K562 (cell line): ENCODE measurements at regions not wholly inside any gene's neighbourhood (a gene's known extent, or its start where the extent isn't known, plus 50 kb on each side); places are given as distances from the start of the nearest gene placed in this dataset.

Source experiments
- ATAC-seq: fragments of 200-7000 bp; cut with Tn5 transposase; 3 replicates; pipeline ENCODE4 v1.9.1; 2020; ENCODE audit warnings: moderate library complexity
- BruUV-seq: library from RNA; stranded (reverse); fragments of 400-500 nt; replicated peaks from 2 replicates; lab custom pipeline; 2021; lab: Mats Ljungman, UMichigan
- CTCF ChIA-PET: fragments of 300-600 bp; formaldehyde crosslinking; extraction: SDS; loops from one replicate; lab custom pipeline; 2021; ENCODE audit warnings: low intra/inter-chr PET ratio; lab: Yijun Ruan, JAX
- POLR2A ChIA-PET: fragments of 300-600, 350-650 bp; sonication (Branson Sonifier 250); formaldehyde crosslinking; extraction: SDS; loops from one replicate; lab custom pipeline; 2021; ENCODE audit warnings: antibody characterized with exemption, inconsistent platforms; lab: Yijun Ruan, JAX
- DNase-seq, 4 experiments: peaks; one replicate each; pipeline versions ENCODE4 v3.0.0 to v3.0.0-alpha.2; 2011 to 2018; ENCODE audit warnings: low spot score in 3 of 4, mixed read lengths in 3 of 4; ENCODE audit errors: extremely low read depth in 1 of 4
- FAIRE-seq: peaks from 2 replicates; lab custom pipeline; 2011; peaks lifted over from hg19 to GRCh38; lab: Jason Lieb, UNC
- H2AFZ ChIP-seq: 2 replicates; pipeline ENCODE4 v1.6.0; 2011; ENCODE audit warnings: low read depth, low read length, control low read depth, inconsistent platforms
- H3K27ac ChIP-seq: fragments of 200-600 bp; 3 replicates; pipeline ENCODE4 v1.8.0; 2011; ENCODE audit warnings: low read depth, mild to moderate bottlenecking, control low read depth, inconsistent platforms, low read length, moderate library complexity, mixed read lengths; ENCODE audit errors: extremely low read depth
- H3K27me3 ChIP-seq, 2 experiments: fragments of 300-600 bp in 1 of 2; 2 replicates in 1 of 2; 3 replicates in 1 of 2; pipeline versions ENCODE4 v1.6.0 to v1.8.0; 2011; ENCODE audit warnings: inconsistent platforms in 2 of 2, low read length in 2 of 2, mild to moderate bottlenecking in 1 of 2, mixed read lengths in 1 of 2, moderate library complexity in 1 of 2; ENCODE audit not compliant: control insufficient read depth in 2 of 2, insufficient read depth in 2 of 2
- H3K36me3 ChIP-seq: fragments of 300-600 bp; 3 replicates; pipeline ENCODE4 v1.8.0; 2011; ENCODE audit warnings: mild to moderate bottlenecking, low read length, inconsistent platforms; ENCODE audit not compliant: control insufficient read depth, insufficient read depth
- H3K4me1 ChIP-seq, 2 experiments: fragments of 200-600 bp in 1 of 2; replicated peaks in 1 of 2; 2 replicates in 1 of 2; 3 replicates in 1 of 2; pipeline versions ENCODE4 v1.5.1 to v1.8.0; 2011; ENCODE audit warnings: inconsistent platforms in 2 of 2, low read length in 2 of 2, mild to moderate bottlenecking in 1 of 2, mixed read lengths in 1 of 2, moderate library complexity in 1 of 2; ENCODE audit not compliant: control insufficient read depth in 2 of 2, insufficient read depth in 2 of 2
- H3K4me2 ChIP-seq: 2 replicates; pipeline ENCODE4 v1.6.1; 2011; ENCODE audit warnings: low read length, control low read depth, inconsistent platforms, mixed read lengths; ENCODE audit not compliant: insufficient read depth
- H3K4me3 ChIP-seq: fragments of 200-600 bp; sonication (generic), shearing (Covaris generic); 2 replicates; pipeline ENCODE4 v1.5.1; 2016; ENCODE audit warnings: control low read depth, inconsistent platforms
- H3K79me2 ChIP-seq: fragments of 200-600 bp; 3 replicates; pipeline ENCODE4 v1.8.0; 2011; ENCODE audit warnings: low read length, inconsistent platforms; ENCODE audit not compliant: control insufficient read depth, insufficient read depth
- H3K9ac ChIP-seq, 2 experiments: 2 replicates each; pipeline versions ENCODE4 v1.6.0 to v1.6.1; 2011; ENCODE audit warnings: low read depth in 2 of 2, low read length in 2 of 2, control low read depth in 1 of 2, inconsistent platforms in 1 of 2, mild to moderate bottlenecking in 1 of 2, mixed read lengths in 1 of 2; ENCODE audit not compliant: insufficient read depth in 1 of 2
- H3K9me1 ChIP-seq: one replicate; pipeline ENCODE4 v1.6.0; 2011; ENCODE audit warnings: inconsistent platforms, mild to moderate bottlenecking, low read length, moderate library complexity; ENCODE audit not compliant: control insufficient read depth, insufficient read depth
- H3K9me3 ChIP-seq: replicated peaks from 2 replicates; pipeline ENCODE4 v1.5.1; 2011; ENCODE audit warnings: low read depth, low read length, inconsistent platforms; ENCODE audit not compliant: control insufficient read depth, insufficient read depth
- H4K20me1 ChIP-seq: replicated peaks from 2 replicates; pipeline ENCODE4 v1.6.1; 2011; ENCODE audit warnings: low read length, inconsistent platforms, mixed read lengths; ENCODE audit not compliant: control insufficient read depth, insufficient read depth
- CEBPB ChIP-seq: fragments of 450-650 bp; IDR thresholded peaks from 2 replicates; pipeline ENCODE4 v1.6.1; 2016; ENCODE audit warnings: missing genetic modification characterization, missing compliant biosample characterization
- CEBPG ChIP-seq, 3 experiments: fragments of 200-800 bp in 1 of 3; sonication (Bioruptor generic) in 1 of 3; sonication (generic) in 1 of 3; formaldehyde crosslinking in 1 of 3; IDR thresholded peaks in 2 of 3; conservative IDR thresholded peaks in 1 of 3; 2 replicates each; pipeline versions ENCODE4 v1.6.1 to v1.8.0; 2016 to 2022; ENCODE audit warnings: missing compliant biosample characterization in 2 of 3, missing genetic modification characterization in 2 of 3, mild to moderate bottlenecking in 1 of 3, missing genetic modification reagents in 1 of 3
- MECOM ChIP-seq: fragments of 250-450 bp; sonication (Bioruptor Pico); IDR thresholded peaks from 2 replicates; pipeline ENCODE4 v1.8.0; 2022; ENCODE audit warnings: inconsistent platforms
- PHF8 ChIP-seq: fragments of 200-600 bp; sonication (generic); IDR thresholded peaks from 2 replicates; pipeline ENCODE4 v1.6.1; 2012; ENCODE audit warnings: mixed run types, mild to moderate bottlenecking, inconsistent platforms, low read length, moderate library complexity, borderline replicate concordance
- SMARCA5 ChIP-seq: fragments of 450-650 bp; IDR thresholded peaks from 2 replicates; pipeline ENCODE4 v1.6.1; 2016
- SNIP1 ChIP-seq: fragments of 450-650 bp; IDR thresholded peaks from 2 replicates; pipeline ENCODE4 v1.7.1; 2017; ENCODE audit warnings: low read depth, mild to moderate bottlenecking
- STAT5A ChIP-seq: IDR thresholded peaks from 2 replicates; pipeline ENCODE4 v1.6.1; 2012; ENCODE audit warnings: low read length, inconsistent platforms, borderline replicate concordance
- YBX1 ChIP-seq: fragments of 450-650 bp; IDR thresholded peaks from 2 replicates; pipeline ENCODE4 v1.7.1; 2016; ENCODE audit warnings: mild to moderate bottlenecking
- ZNF609 ChIP-seq: sonication (generic); formaldehyde crosslinking; IDR thresholded peaks from 2 replicates; pipeline ENCODE4 v1.8.1; 2023; ENCODE audit warnings: missing genetic modification reagents, mild to moderate bottlenecking, borderline replicate concordance
- ZNF75A ChIP-seq: fragments of 450-650 bp; formaldehyde crosslinking; IDR thresholded peaks from 2 replicates; pipeline ENCODE4 v1.4.0; 2020; ENCODE audit warnings: mild to moderate bottlenecking
- ZNF785 ChIP-seq: fragments of 250-450 bp; sonication (Bioruptor Pico); IDR thresholded peaks from 2 replicates; pipeline ENCODE4 v1.4.0; 2020; ENCODE audit warnings: mild to moderate bottlenecking
- ZNF79 ChIP-seq: fragments of 250-450 bp; sonication (Bioruptor Pico); IDR thresholded peaks from 2 replicates; pipeline ENCODE4 v1.4.0; 2020; ENCODE audit warnings: low read depth, mild to moderate bottlenecking, moderate library complexity
- WGBS: fragments of 100-300 bp; shearing (Covaris generic); methylation state at CpG from one replicate; pipeline ENCODE4 v1.1.6; 2016; ENCODE audit warnings: low coverage, mixed read lengths; ENCODE audit not compliant: insufficient coverage; ENCODE audit errors: missing lambda C conversion rate; 5-methylcytosine and 5-hydroxymethylcytosine counted together
- in situ Hi-C: fragments of 300-500 bp; cut with MboI; formaldehyde crosslinking; loops from 4 replicates; pipeline ENCODE4 v1.15.0; 2018; ENCODE audit warnings: inconsistent platforms, mixed read lengths
- intact Hi-C: fragments of 100-400 bp; cut with micrococcal nuclease; formaldehyde crosslinking; loops from 2 replicates; pipeline ENCODE4 v1.14.2; 2022

- intact Hi-C loops, result no loop called here
- 0% methylated on average over 4 of the region's 4 CpGs for WGBS
- no peaks in the 10 kb centered on the region for H4K20me1 ChIP-seq
- H3K4me3 ChIP-seq, result no peak overlapping the region
- in situ Hi-C loops, result no loop called here
- no TSS peak for BruUV-seq
- H3K9me3 ChIP-seq, result no peaks in the 10 kb centered on the region
- H3K27ac ChIP-seq, result no peak overlapping the region
- no peaks in the 10 kb centered on the region for H3K4me1 ChIP-seq
- H3K27me3 ChIP-seq, result no peaks in the 10 kb centered on the region
- ATAC-seq (no peak), DNase-seq (no peak), FAIRE-seq (no peak)
- no peaks in the 10 kb centered on the region for H3K9me1 ChIP-seq
- no peaks in the 10 kb centered on the region for H3K36me3 ChIP-seq
- H3K9ac ChIP-seq, result no peak overlapping the region
- no peak overlapping the region for H2AFZ ChIP-seq
- ChIA-PET POLR2A (no interaction called here), CTCF (no interaction called here)
- TF ChIP-seq CEBPB (tag), result peak; percentile 42; the same call in 1 of the 2 replicates
- no peak for TF ChIP-seq CEBPG (CRISPR knock-in tag; IDR thresholded peaks at IDR 0.05)
- peak in 1 of 2 experiments; percentile 75; a peak in 1 of 4 replicates for TF ChIP-seq CEBPG (tag; conservative IDR thresholded peaks at IDR 0.05 in 1 of 2, IDR thresholded peaks at IDR 0.05 in 1 of 2)
- TF ChIP-seq ZNF785 (CRISPR knock-in tag), result no peak
- no peak overlapping the region for H3K4me2 ChIP-seq
- no peaks in the 10 kb centered on the region for H3K79me2 ChIP-seq
Measured at GRCh38 chr1:55980582-55980981, 598.8 kb downstream of the PLPP3 start.

- FAIRE-seq, result no peak
- no peak overlapping the region for H3K27ac ChIP-seq
- H3K4me1 ChIP-seq, result no peaks in the 10 kb centered on the region
- in situ Hi-C loops, result no loop called here
- WGBS, result 0% methylated on average over 1 of the region's 1 CpG
- no peaks in the 10 kb centered on the region for H3K36me3 ChIP-seq
- H4K20me1 ChIP-seq, result no peaks in the 10 kb centered on the region
- no peaks in the 10 kb centered on the region for H3K9me1 ChIP-seq
- no peaks in the 10 kb centered on the region for H3K27me3 ChIP-seq
- H3K79me2 ChIP-seq, result no peaks in the 10 kb centered on the region
- ATAC-seq, result no peak
- H3K4me2 ChIP-seq, result no peak overlapping the region
- no peak overlapping the region for H2AFZ ChIP-seq
- H3K9me3 ChIP-seq, result no peaks in the 10 kb centered on the region
- H3K9ac ChIP-seq, result no peak overlapping the region
- intact Hi-C loops, result no loop called here
- POLR2A ChIA-PET, result no interaction called here
- BruUV-seq, result no TSS peak
- no peak overlapping the region for H3K4me3 ChIP-seq
- CTCF ChIA-PET, result no interaction called here
- no peak for DNase-seq
- no peak for TF ChIP-seq SNIP1
- no peak for TF ChIP-seq ZNF75A (CRISPR knock-in tag)
- no peak for TF ChIP-seq MECOM
- TF ChIP-seq YBX1, result no peak
- TF ChIP-seq ZNF609, result no peak
- no peak for TF ChIP-seq PHF8
- TF ChIP-seq ZNF79 (CRISPR knock-in tag), result no peak
- no peak for TF ChIP-seq STAT5A
- TF ChIP-seq SMARCA5, result no peak
Measured at GRCh38 chr1:55974714-55975441, 604.5 kb downstream of the PLPP3 start.
